Right lobe of liver (tissue), 6 donors: ENCODE measurements at regions not wholly inside any gene's neighbourhood (a gene's known extent, or its start where the extent isn't known, plus 50 kb on each side); places are given as distances from the start of the nearest gene placed in this dataset.
"Not testable (repeated sequence)": the region's sequence is repeated elsewhere in the genome, so short reads cannot be mapped to it uniquely, and the experiment has no call there.

Source experiments
- ATAC-seq, 4 donors: fragments of 200-7000 bp; cut with Tn5 transposase; one replicate each; pipeline ENCODE4 v1.9.1; 2020; ENCODE audit warnings: mild to moderate bottlenecking in 4 of 4, moderate library complexity in 4 of 4
- DNase-seq, 3 donors: peaks; one replicate each; pipeline ENCODE4 v3.0.0-alpha.2; 2020
- H3K27ac ChIP-seq, 3 donors: fragments of 200-600 bp; one replicate each; pipeline ENCODE4 v1.8.0; 2022
- H3K27me3 ChIP-seq, 2 donors: fragments of 200-600 bp; one replicate each; pipeline ENCODE4 v1.8.0; 2022
- H3K36me3 ChIP-seq, 4 donors: fragments of 200-600 bp; sonication (generic) in 1 of 4; one replicate each; pipeline versions ENCODE4 v1.5.1 to v1.8.0; 2017 to 2022; ENCODE audit warnings: control low read depth in 1 of 4
- H3K4me1 ChIP-seq, 4 donors: fragments of 200-600 bp; sonication (generic) in 1 of 4; one replicate each; pipeline versions ENCODE4 v1.5.1 to v1.8.0; 2017 to 2022; ENCODE audit warnings: control low read depth in 1 of 4
- H3K4me3 ChIP-seq, 3 donors: fragments of 200-600 bp; one replicate each; pipeline ENCODE4 v1.8.0; 2022
- H3K9me3 ChIP-seq, 4 donors: fragments of 200-600 bp; sonication (generic) in 1 of 4; one replicate each; pipeline versions ENCODE4 v1.5.1 to v1.8.0; 2017 to 2022; ENCODE audit warnings: control low read depth in 1 of 4
- POLR2A ChIP-seq: fragments of 450-650 bp; IDR thresholded peaks from one replicate; pipeline ENCODE4 v1.6.1; 2017; ENCODE audit warnings: antibody characterized with exemption, mild to moderate bottlenecking
- WGBS: methylation state at CpG from one replicate; pipeline ENCODE4 v1.1.6; 2018; ENCODE audit warnings: low coverage, low lambda C conversion rate; ENCODE audit not compliant: insufficient coverage; ENCODE audit errors: missing lambda C conversion rate; 5-methylcytosine and 5-hydroxymethylcytosine counted together
- intact Hi-C, 2 donors: fragments of 100-400 bp; cut with DNase I; formaldehyde crosslinking; loops; one replicate each; pipeline versions ENCODE4 v1.11.2 to v1.14.1; 2022
- TF ChIP-seq, protein P1 (sequence below), 4 donors: fragments of 200-600 bp in 3 of 4; fragments of 450-650 bp in 1 of 4; IDR thresholded peaks; one replicate each; pipeline versions ENCODE4 v1.5.1 to v1.8.0; 2016 to 2022; ENCODE audit warnings: antibody characterized with exemption in 4 of 4, mild to moderate bottlenecking in 2 of 4
- donor health status: DM: no; HTN: yes; CAD: no.
- donor health status: DM: no; HTN: no; CAD: no.
- donor health status: DM: no; HTN: no; CAD: no.
- donor health status: DM: no; HTN: yes; CAD: no.
- donor health status: DM: no; HTN: yes; CAD: no.

DNA sequence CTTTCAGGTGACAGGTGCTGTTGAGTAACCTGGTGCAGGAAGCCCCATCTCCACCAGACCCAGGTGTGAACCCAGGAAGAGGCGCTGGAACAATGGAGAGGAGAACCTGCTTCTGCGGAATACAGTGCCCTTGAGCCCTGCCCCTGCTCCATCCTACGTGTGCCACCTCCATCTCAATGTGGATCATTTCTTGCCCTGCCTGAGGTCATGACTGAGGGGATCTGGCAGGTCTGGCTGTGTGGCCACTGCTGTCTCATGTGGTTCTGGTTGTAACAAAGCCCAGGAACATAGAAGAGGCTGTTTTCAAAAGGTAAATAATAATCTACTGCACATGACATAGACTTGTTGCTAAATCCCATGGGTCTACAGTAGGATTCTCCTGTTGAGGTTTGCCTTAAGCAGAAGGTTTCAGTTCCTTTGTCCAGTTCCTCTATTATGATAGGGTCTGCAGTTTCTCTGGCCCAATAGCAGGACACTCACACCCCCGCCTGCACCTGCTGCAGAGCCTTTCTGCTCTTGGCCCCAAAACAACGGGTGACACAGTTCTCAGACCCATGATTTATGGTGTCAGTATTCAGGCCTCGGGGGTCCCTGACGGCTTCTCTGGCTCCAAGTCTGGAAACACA, 113.5 kb upstream of the IGLL5 start:
- no peak for DNase-seq
- intact Hi-C loops: no loop called here
- Histone ChIP-seq H3K36me3 (no peaks in the 10 kb centered on the region), H3K27me3 (no peaks in the 10 kb centered on the region), H3K9me3 (no peaks in the 10 kb centered on the region), H3K4me1 (peaks cover 0 to 5% (median 0%) of the 10 kb centered on the region in 4 donors), H3K27ac (no peak overlapping the region), H3K4me3 (no peak overlapping the region)
- 81% methylated on average over 7 of the region's 7 CpGs for WGBS
- TF ChIP-seq, protein P1, sequence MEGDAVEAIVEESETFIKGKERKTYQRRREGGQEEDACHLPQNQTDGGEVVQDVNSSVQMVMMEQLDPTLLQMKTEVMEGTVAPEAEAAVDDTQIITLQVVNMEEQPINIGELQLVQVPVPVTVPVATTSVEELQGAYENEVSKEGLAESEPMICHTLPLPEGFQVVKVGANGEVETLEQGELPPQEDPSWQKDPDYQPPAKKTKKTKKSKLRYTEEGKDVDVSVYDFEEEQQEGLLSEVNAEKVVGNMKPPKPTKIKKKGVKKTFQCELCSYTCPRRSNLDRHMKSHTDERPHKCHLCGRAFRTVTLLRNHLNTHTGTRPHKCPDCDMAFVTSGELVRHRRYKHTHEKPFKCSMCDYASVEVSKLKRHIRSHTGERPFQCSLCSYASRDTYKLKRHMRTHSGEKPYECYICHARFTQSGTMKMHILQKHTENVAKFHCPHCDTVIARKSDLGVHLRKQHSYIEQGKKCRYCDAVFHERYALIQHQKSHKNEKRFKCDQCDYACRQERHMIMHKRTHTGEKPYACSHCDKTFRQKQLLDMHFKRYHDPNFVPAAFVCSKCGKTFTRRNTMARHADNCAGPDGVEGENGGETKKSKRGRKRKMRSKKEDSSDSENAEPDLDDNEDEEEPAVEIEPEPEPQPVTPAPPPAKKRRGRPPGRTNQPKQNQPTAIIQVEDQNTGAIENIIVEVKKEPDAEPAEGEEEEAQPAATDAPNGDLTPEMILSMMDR (IDR thresholded peaks at IDR 0.05): no peak
- no peak for TF ChIP-seq POLR2A
- ATAC-seq: no peak

DNA sequence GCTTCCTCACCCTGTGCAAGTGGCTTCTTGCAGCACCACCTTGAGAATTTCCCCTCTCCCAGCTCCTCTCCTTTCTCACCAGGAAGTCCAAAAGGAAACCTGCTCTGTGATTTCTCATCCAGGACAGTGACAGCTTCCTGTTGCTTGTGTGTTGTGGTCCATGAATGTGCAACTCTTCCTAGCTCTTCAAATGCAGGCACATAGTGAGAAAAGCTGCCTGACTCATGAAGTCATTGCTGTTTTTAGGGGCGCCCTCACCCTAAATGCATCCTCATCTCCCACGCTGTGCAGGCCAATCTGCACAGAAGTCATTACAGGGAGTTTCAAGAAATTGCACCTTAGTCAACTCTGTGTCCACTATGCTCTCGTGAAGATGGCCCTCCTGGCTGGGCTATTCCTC, 112.9 kb upstream of the IGLL5 start:
- H3K4me3 ChIP-seq, H3K4me1 ChIP-seq, H3K36me3 ChIP-seq, intact Hi-C loops, H3K9me3 ChIP-seq, H3K27me3 ChIP-seq, ATAC-seq, H3K27ac ChIP-seq, DNase-seq: not testable (repeated sequence)
- 76% methylated on average over 3 of the region's 3 CpGs for WGBS

DNA sequence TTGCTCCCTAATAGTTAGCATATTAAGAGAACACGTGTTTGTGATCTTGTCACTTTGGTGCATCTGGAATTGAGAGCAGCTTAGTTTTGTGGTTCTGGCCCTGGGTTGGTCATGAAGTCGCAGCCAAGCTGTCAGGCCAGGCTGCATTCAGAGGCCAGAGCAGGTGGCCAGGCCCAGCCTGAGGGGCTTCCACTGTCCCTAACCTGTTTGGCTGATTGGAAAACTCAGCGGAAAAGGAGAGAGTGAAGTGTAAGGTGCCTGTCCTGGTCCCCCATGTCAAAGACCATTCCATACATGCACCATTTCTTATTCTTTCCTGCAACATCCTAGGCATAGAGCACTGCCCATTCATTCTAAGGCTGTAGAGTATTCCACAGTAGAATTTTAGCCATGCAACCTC, 111.5 kb upstream of the IGLL5 start:
- Histone ChIP-seq H3K27me3 (no peaks in the 10 kb centered on the region), H3K36me3 (no peaks in the 10 kb centered on the region), H3K4me3 (no peak overlapping the region), H3K27ac (no peak overlapping the region), H3K9me3 (no peaks in the 10 kb centered on the region), H3K4me1 (no peaks in the 10 kb centered on the region)
- ATAC-seq (no peak), DNase-seq (no peak)
- intact Hi-C loops: no loop called here
- no peak for TF ChIP-seq POLR2A
- TF ChIP-seq, protein P1 (IDR thresholded peaks at IDR 0.05): no peak
- WGBS: 90% methylated on average over 3 of the region's 3 CpGs

DNA sequence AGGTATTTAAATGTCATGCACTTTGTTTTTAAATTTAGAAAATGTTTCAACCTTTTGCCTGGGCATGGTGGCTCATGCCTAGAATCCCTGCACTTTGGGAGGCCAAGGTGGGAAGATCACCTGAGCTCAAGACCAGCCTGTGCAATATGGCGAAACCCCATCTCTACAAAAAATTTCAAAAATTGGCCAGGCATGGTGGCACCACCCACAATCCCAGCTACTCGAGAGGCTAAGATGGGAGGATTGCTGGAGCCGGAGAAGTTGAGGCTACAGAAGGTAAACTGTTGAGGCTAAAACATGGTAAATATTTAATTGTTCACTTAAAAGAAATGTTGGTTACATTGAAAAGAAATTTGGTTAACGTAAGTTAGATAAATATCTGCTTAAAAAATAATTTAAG, 108.4 kb upstream of the IGLL5 start:
- ATAC-seq: no peak
- intact Hi-C loops: no loop called here
- no peak for DNase-seq
- no peak overlapping the region for H3K4me3 ChIP-seq
- no peaks in the 10 kb centered on the region for H3K27me3 ChIP-seq
- TF ChIP-seq, protein P1 (IDR thresholded peaks at IDR 0.05): no peak
- TF ChIP-seq POLR2A: no peak
- no peak overlapping the region for H3K27ac ChIP-seq
- H3K4me1 ChIP-seq: no peaks in the 10 kb centered on the region
- H3K9me3 ChIP-seq: no peaks in the 10 kb centered on the region
- no peaks in the 10 kb centered on the region for H3K36me3 ChIP-seq
- WGBS: 84% methylated on average over 4 of the region's 4 CpGs

DNA sequence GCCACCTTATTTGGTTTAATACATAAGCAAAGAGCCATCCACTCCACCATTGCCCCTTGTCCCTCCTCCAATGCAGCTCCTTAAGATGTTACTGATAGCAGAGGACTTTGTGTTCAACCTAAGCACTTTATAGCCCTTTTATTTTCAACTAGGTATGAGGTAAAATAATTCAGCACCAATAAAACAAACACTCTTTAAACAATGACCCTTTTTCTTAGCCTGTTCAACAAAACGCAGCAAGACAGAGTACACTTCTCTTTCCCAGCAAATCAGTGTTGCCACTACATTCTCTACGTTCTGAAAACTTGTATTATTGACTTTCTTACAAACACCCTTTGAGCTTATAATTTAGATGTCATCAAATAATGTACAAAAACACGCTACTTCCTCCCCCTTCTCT, 104.0 kb upstream of the IGLL5 start:
- Histone ChIP-seq H3K27me3 (no peaks in the 10 kb centered on the region), H3K27ac (no peak overlapping the region), H3K36me3 (no peaks in the 10 kb centered on the region), H3K4me1 (peaks cover 0 to 3% (median 0%) of the 10 kb centered on the region in 4 donors), H3K4me3 (no peak overlapping the region), H3K9me3 (no peaks in the 10 kb centered on the region)
- TF ChIP-seq, protein P1 (IDR thresholded peaks at IDR 0.05): no peak
- no peak for TF ChIP-seq POLR2A
- DNase-seq: no peak
- intact Hi-C loops: no loop called here
- WGBS: 65% methylated on average over 3 of the region's 3 CpGs
- ATAC-seq: no peak
